ENCODE measurements at regions not wholly inside any gene's neighbourhood (a gene's known extent, or its start where the extent isn't known, plus 50 kb on each side); places are given as distances from the start of the nearest gene placed in this dataset.

- H3K27ac ChIP-seq (ENCODE audit: low read depth, low read length, poor library complexity, severe bottlenecking): no peak overlapping the region
- H3K9ac ChIP-seq (ENCODE audit: low read length): no peak overlapping the region
- H4K20me1 ChIP-seq (ENCODE audit: insufficient read depth, low read length): no peaks in the 10 kb centered on the region
- no peaks in the 10 kb centered on the region for H3K9me2 ChIP-seq (ENCODE audit: low read depth, low read length)
- no peak overlapping the region for H3K4me2 ChIP-seq (ENCODE audit: low read length)
- H3K9me3 ChIP-seq (ENCODE audit: low read length): no peaks in the 10 kb centered on the region
- H3K4me1 ChIP-seq (ENCODE audit: insufficient read depth, low read length, severe bottlenecking): no peaks in the 10 kb centered on the region
- no peaks in the 10 kb centered on the region for H3F3A ChIP-seq (ENCODE audit: insufficient read depth, low read length)
- H3K36me3 ChIP-seq (ENCODE audit: insufficient read depth, low read length): no peaks in the 10 kb centered on the region
- no peak overlapping the region for H3K4me3 ChIP-seq (ENCODE audit: low read depth, low read length, poor library complexity, severe bottlenecking)
- no peak for TF ChIP-seq CTCF (IDR thresholded peaks at IDR 0.05; ENCODE audit: low read length)
- TF ChIP-seq EZH2 (IDR thresholded peaks at IDR 0.05; ENCODE audit: borderline replicate concordance, low read length): no peak
- no peak overlapping the region for H2AFZ ChIP-seq (ENCODE audit: low read length)
- no peaks in the 10 kb centered on the region for H3K27me3 ChIP-seq (ENCODE audit: insufficient read depth, low read length)
- no peaks in the 10 kb centered on the region for H3K79me2 ChIP-seq (ENCODE audit: insufficient read depth, low read length)
Measured at GRCh38 chr7:115701141-115701540, 329.4 kb downstream of the TFEC start.

GRCh38 chr7:115694424-115694823 lies 336.1 kb downstream of the TFEC start:
- H3K9ac ChIP-seq (ENCODE audit: low read length): no peak overlapping the region
- H3K4me2 ChIP-seq (ENCODE audit: low read length): no peak overlapping the region
- no peaks in the 10 kb centered on the region for H3K27me3 ChIP-seq (ENCODE audit: insufficient read depth, low read length)
- H3K79me2 ChIP-seq (ENCODE audit: insufficient read depth, low read length): no peaks in the 10 kb centered on the region
- H3K9me2 ChIP-seq (ENCODE audit: low read depth, low read length): no peaks in the 10 kb centered on the region
- H3K4me3 ChIP-seq (ENCODE audit: low read depth, low read length, poor library complexity, severe bottlenecking): no peak overlapping the region
- H3K9me3 ChIP-seq (ENCODE audit: low read length): no peaks in the 10 kb centered on the region
- TF ChIP-seq EZH2 (IDR thresholded peaks at IDR 0.05; ENCODE audit: borderline replicate concordance, low read length): no peak
- no peak for TF ChIP-seq CTCF (IDR thresholded peaks at IDR 0.05; ENCODE audit: low read length)
- H3K4me1 ChIP-seq (ENCODE audit: insufficient read depth, low read length, severe bottlenecking): no peaks in the 10 kb centered on the region
- no peaks in the 10 kb centered on the region for H4K20me1 ChIP-seq (ENCODE audit: insufficient read depth, low read length)
- no peak overlapping the region for H2AFZ ChIP-seq (ENCODE audit: low read length)
- no peaks in the 10 kb centered on the region for H3K36me3 ChIP-seq (ENCODE audit: insufficient read depth, low read length)
- H3F3A ChIP-seq (ENCODE audit: insufficient read depth, low read length): no peaks in the 10 kb centered on the region
- no peak overlapping the region for H3K27ac ChIP-seq (ENCODE audit: low read depth, low read length, poor library complexity, severe bottlenecking)

GRCh38 chr7:115693779-115694178 lies 336.8 kb downstream of the TFEC start:
- Histone ChIP-seq H2AFZ (ENCODE audit: low read length) (no peak overlapping the region), H3K36me3 (ENCODE audit: insufficient read depth, low read length) (no peaks in the 10 kb centered on the region), H3K4me2 (ENCODE audit: low read length) (no peak overlapping the region), H3K79me2 (ENCODE audit: insufficient read depth, low read length) (no peaks in the 10 kb centered on the region), H3F3A (ENCODE audit: insufficient read depth, low read length) (no peaks in the 10 kb centered on the region), H3K4me1 (ENCODE audit: insufficient read depth, low read length, severe bottlenecking) (no peaks in the 10 kb centered on the region), H3K9me3 (ENCODE audit: low read length) (no peaks in the 10 kb centered on the region), H3K27me3 (ENCODE audit: insufficient read depth, low read length) (no peaks in the 10 kb centered on the region), H3K4me3 (ENCODE audit: low read depth, low read length, poor library complexity, severe bottlenecking) (no peak overlapping the region), H4K20me1 (ENCODE audit: insufficient read depth, low read length) (no peaks in the 10 kb centered on the region), H3K9ac (ENCODE audit: low read length) (no peak overlapping the region), H3K27ac (ENCODE audit: low read depth, low read length, poor library complexity, severe bottlenecking) (no peak overlapping the region), H3K9me2 (ENCODE audit: low read depth, low read length) (no peaks in the 10 kb centered on the region)
- TF ChIP-seq EZH2 (IDR thresholded peaks at IDR 0.05; ENCODE audit: borderline replicate concordance, low read length): no peak
- no peak for TF ChIP-seq CTCF (IDR thresholded peaks at IDR 0.05; ENCODE audit: low read length)

Measured in OCI-LY1 (cell line).